Upper lobe of right lung (tissue), 1 donor: ENCODE measurements at regions not wholly inside any gene's neighbourhood (a gene's known extent, or its start where the extent isn't known, plus 50 kb on each side); places are given as distances from the start of the nearest gene placed in this dataset.

Source experiments
- ATAC-seq: fragments of 200-7000 bp; cut with Tn5 transposase; one replicate; pipeline ENCODE4 v1.9.1; 2020; ENCODE audit warnings: mild to moderate bottlenecking, moderate library complexity
- DNase-seq: peaks from one replicate; pipeline ENCODE4 v3.0.0-alpha.2; 2020
- H3K27ac ChIP-seq: fragments of 200-600 bp; one replicate; pipeline ENCODE4 v1.8.0; 2022
- H3K27me3 ChIP-seq: fragments of 200-600 bp; one replicate; pipeline ENCODE4 v1.8.0; 2022; ENCODE audit warnings: mild to moderate bottlenecking
- H3K36me3 ChIP-seq: fragments of 200-600 bp; one replicate; pipeline ENCODE4 v1.8.0; 2022
- H3K4me1 ChIP-seq: fragments of 200-600 bp; one replicate; pipeline ENCODE4 v1.8.0; 2022
- H3K4me3 ChIP-seq: fragments of 200-600 bp; one replicate; pipeline ENCODE4 v1.8.0; 2022; ENCODE audit warnings: mild to moderate bottlenecking
- H3K9me3 ChIP-seq: fragments of 200-600 bp; one replicate; pipeline ENCODE4 v1.8.0; 2022
- CTCF ChIP-seq: fragments of 200-600 bp; IDR thresholded peaks from one replicate; pipeline ENCODE4 v1.8.0; 2022; ENCODE audit warnings: antibody characterized with exemption
- intact Hi-C: fragments of 100-400 bp; cut with DNase I; formaldehyde crosslinking; loops from one replicate; pipeline ENCODE4 v1.11.0; 2022
- donor health status: DM: no; HTN: yes; CAD: no; lungs with severe emphysema.

GRCh38 chr15:55017635-55018034 lies 179.1 kb downstream of the RSL24D1 start:
- no peak overlapping the region for H3K27ac ChIP-seq
- no peak for DNase-seq
- no peak for TF ChIP-seq CTCF
- intact Hi-C loops, result no loop called here
- H3K4me1 ChIP-seq, result no peaks in the 10 kb centered on the region
- ATAC-seq, result no peak
- H3K36me3 ChIP-seq, result no peaks in the 10 kb centered on the region
- no peaks in the 10 kb centered on the region for H3K9me3 ChIP-seq
- no peaks in the 10 kb centered on the region for H3K27me3 ChIP-seq
- no peak overlapping the region for H3K4me3 ChIP-seq

- DNase-seq (no peak), ATAC-seq (no peak)
- no peak overlapping the region for H3K4me3 ChIP-seq
- H3K27me3 ChIP-seq, result no peaks in the 10 kb centered on the region
- H3K27ac ChIP-seq, result no peak overlapping the region
- no peaks in the 10 kb centered on the region for H3K9me3 ChIP-seq
- no peaks in the 10 kb centered on the region for H3K4me1 ChIP-seq
- no peaks in the 10 kb centered on the region for H3K36me3 ChIP-seq
- intact Hi-C loops, result no loop called here
- no peak for TF ChIP-seq CTCF
These were observed 180.5 kb downstream of the RSL24D1 start for GRCh38 chr15:55016225-55016624.

- intact Hi-C loops, result no loop called here
- DNase-seq (no peak), ATAC-seq (no peak)
- Histone ChIP-seq H3K27ac (no peak overlapping the region), H3K4me3 (no peak overlapping the region), H3K4me1 (no peaks in the 10 kb centered on the region), H3K36me3 (no peaks in the 10 kb centered on the region), H3K27me3 (no peaks in the 10 kb centered on the region), H3K9me3 (no peaks in the 10 kb centered on the region)
- no peak for TF ChIP-seq CTCF
These were observed 181.7 kb downstream of the RSL24D1 start for GRCh38 chr15:55015093-55015445.

GRCh38 chr15:55014391-55015092 lies 182.2 kb downstream of the RSL24D1 start:
- no peak overlapping the region for H3K4me3 ChIP-seq
- no peak for TF ChIP-seq CTCF

GRCh38 chr15:55008421-55008820 lies 188.3 kb downstream of the RSL24D1 start:
- DNase-seq, result no peak
- no peak for TF ChIP-seq CTCF
- H3K9me3 ChIP-seq, result no peaks in the 10 kb centered on the region
- no peak overlapping the region for H3K4me3 ChIP-seq
- intact Hi-C loops, result no loop called here
- H3K4me1 ChIP-seq, result no peaks in the 10 kb centered on the region
- no peaks in the 10 kb centered on the region for H3K27me3 ChIP-seq
- ATAC-seq, result no peak
- no peak overlapping the region for H3K27ac ChIP-seq
- H3K36me3 ChIP-seq, result no peaks in the 10 kb centered on the region

More at GRCh38 chr15:55014391-55015092, 182.2 kb downstream of the RSL24D1 start:
- H3K4me1 ChIP-seq, result no peaks in the 10 kb centered on the region
- no peaks in the 10 kb centered on the region for H3K9me3 ChIP-seq
- ATAC-seq (no peak), DNase-seq (no peak)
- intact Hi-C loops, result no loop called here
- H3K27ac ChIP-seq, result no peak overlapping the region
- H3K36me3 ChIP-seq, result no peaks in the 10 kb centered on the region
- H3K27me3 ChIP-seq, result no peaks in the 10 kb centered on the region

- TF ChIP-seq CTCF, result no peak
These were observed 189.2 kb downstream of the RSL24D1 start for GRCh38 chr15:55007561-55007960.

More at GRCh38 chr15:55007561-55007960, 189.2 kb downstream of the RSL24D1 start:
- H3K27me3 ChIP-seq, result no peaks in the 10 kb centered on the region
- peak; percentile 41 for ATAC-seq
- DNase-seq, result no peak
- no peak overlapping the region for H3K4me3 ChIP-seq
- no peaks in the 10 kb centered on the region for H3K4me1 ChIP-seq
- H3K36me3 ChIP-seq, result no peaks in the 10 kb centered on the region
- intact Hi-C loops, result no loop called here
- H3K9me3 ChIP-seq, result no peaks in the 10 kb centered on the region
- no peak overlapping the region for H3K27ac ChIP-seq
